Loucy (cell line): ENCODE measurements at regions not wholly inside any gene's neighbourhood (a gene's known extent, or its start where the extent isn't known, plus 50 kb on each side); places are given as distances from the start of the nearest gene placed in this dataset.

ENCODE experiments used
- H2AFZ ChIP-seq: fragments of 200-600 bp; sonication (generic); 2 replicates; pipeline ENCODE4 v1.6.0; 2016; ENCODE audit warnings: antibody characterized with exemption, mild to moderate bottlenecking, low read length, moderate library complexity
- H3F3A ChIP-seq: fragments of 200-600 bp; 2 replicates; pipeline ENCODE4 v1.6.0; 2016; ENCODE audit warnings: antibody characterized with exemption, low read depth, mild to moderate bottlenecking
- H3K27me3 ChIP-seq: fragments of 200-600 bp; sonication (generic); 2 replicates; pipeline ENCODE4 v1.6.1; 2014; ENCODE audit warnings: low read length, mild to moderate bottlenecking; ENCODE audit not compliant: insufficient read depth, poor library complexity, severe bottlenecking
- H3K36me3 ChIP-seq: fragments of 200-600 bp; sonication (generic); 2 replicates; pipeline ENCODE4 v1.6.1; 2016; ENCODE audit warnings: low read length; ENCODE audit not compliant: insufficient read depth
- H3K4me1 ChIP-seq: fragments of 200-600 bp; sonication (generic); 2 replicates; pipeline ENCODE4 v1.5.1; 2014; ENCODE audit warnings: low read length, mild to moderate bottlenecking; ENCODE audit not compliant: insufficient read depth, poor library complexity, severe bottlenecking
- H3K4me2 ChIP-seq: fragments of 200-600 bp; sonication (generic); 2 replicates; pipeline ENCODE4 v1.6.0; 2014; ENCODE audit warnings: antibody characterized with exemption, low read length, low read depth, mild to moderate bottlenecking; ENCODE audit not compliant: poor library complexity, severe bottlenecking
- H3K4me3 ChIP-seq: fragments of 200-600 bp; sonication (generic); 2 replicates; pipeline ENCODE4 v1.5.1; 2014; ENCODE audit warnings: low read length, mild to moderate bottlenecking, mixed read lengths; ENCODE audit not compliant: poor library complexity, severe bottlenecking
- H3K79me2 ChIP-seq: fragments of 200-600 bp; sonication (generic); 2 replicates; pipeline ENCODE4 v1.6.1; 2014; ENCODE audit warnings: low read length; ENCODE audit not compliant: insufficient read depth
- H3K9ac ChIP-seq: fragments of 200-600 bp; sonication (generic); 2 replicates; pipeline ENCODE4 v1.6.0; 2014; ENCODE audit warnings: mild to moderate bottlenecking, low read depth, low read length, moderate library complexity; ENCODE audit not compliant: poor library complexity, severe bottlenecking
- H3K9me2 ChIP-seq: fragments of 200-600 bp; sonication (generic); replicated peaks from 2 replicates; pipeline ENCODE4 v1.6.1; 2016; ENCODE audit warnings: low read depth, low read length, mixed read lengths
- H3K9me3 ChIP-seq: fragments of 200-600 bp; sonication (generic); 2 replicates; pipeline ENCODE4 v1.6.1; 2014; ENCODE audit warnings: mild to moderate bottlenecking, antibody characterized with exemption, low read length, low read depth; ENCODE audit not compliant: insufficient read depth
- H4K20me1 ChIP-seq: fragments of 200-600 bp; sonication (generic); 2 replicates; pipeline ENCODE4 v1.6.0; 2014; ENCODE audit warnings: antibody characterized with exemption, low read length, mild to moderate bottlenecking; ENCODE audit not compliant: insufficient read depth, poor library complexity, severe bottlenecking
- CTCF ChIP-seq: fragments of 200-600 bp; sonication (generic); conservative IDR thresholded peaks from 2 replicates; pipeline ENCODE4 v1.5.1; 2014; ENCODE audit warnings: mild to moderate bottlenecking, antibody characterized with exemption, low read length
- EZH2phosphoT487 ChIP-seq: fragments of 200-600 bp; IDR thresholded peaks from 2 replicates; pipeline ENCODE4 v1.6.1; 2018; ENCODE audit warnings: antibody characterized with exemption, mild to moderate bottlenecking, moderate library complexity, borderline replicate concordance

- Histone ChIP-seq H3K27me3 (no peaks in the 10 kb centered on the region), H3F3A (no peaks in the 10 kb centered on the region), H3K9ac (no peak overlapping the region), H3K79me2 (no peaks in the 10 kb centered on the region), H3K4me1 (peaks cover under 1% of the 10 kb centered on the region), H3K9me3 (no peaks in the 10 kb centered on the region), H2AFZ (no peak overlapping the region), H3K9me2 (no peaks in the 10 kb centered on the region), H3K4me3 (no peak overlapping the region), H3K4me2 (no peak overlapping the region), H4K20me1 (no peaks in the 10 kb centered on the region), H3K36me3 (no peaks in the 10 kb centered on the region)
- TF ChIP-seq EZH2phosphoT487: no peak
- no peak for TF ChIP-seq CTCF
Observed at GRCh38 chr1:185444676-185445075, 127.6 kb upstream of the IVNS1ABP start.

DNA sequence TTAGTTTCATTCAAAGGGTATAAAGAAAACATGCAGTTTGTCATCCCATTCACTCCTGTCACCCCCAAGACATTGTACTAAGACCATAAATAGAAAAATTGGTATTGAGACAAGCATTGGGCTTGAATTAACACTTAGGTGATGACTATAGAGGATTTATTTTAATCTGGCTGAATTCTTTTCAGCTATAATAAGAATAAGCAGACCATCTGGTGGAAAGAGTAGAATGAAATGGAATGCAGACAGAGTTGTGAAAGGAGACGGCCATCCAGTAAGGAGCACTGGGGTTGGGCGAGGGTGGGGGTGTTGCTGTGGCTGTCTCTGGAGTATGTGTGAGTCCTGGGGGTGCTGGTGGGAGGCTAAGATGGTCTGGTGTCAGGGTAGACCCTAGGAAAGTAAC lies 125.0 kb upstream of the IVNS1ABP start:
- Histone ChIP-seq H3K4me2 (no peak overlapping the region), H4K20me1 (no peaks in the 10 kb centered on the region), H3F3A (no peaks in the 10 kb centered on the region), H3K36me3 (no peaks in the 10 kb centered on the region), H3K9me3 (no peaks in the 10 kb centered on the region), H3K27me3 (no peaks in the 10 kb centered on the region), H3K4me3 (no peak overlapping the region), H3K4me1 (peaks cover 13% of the 10 kb centered on the region), H3K79me2 (no peaks in the 10 kb centered on the region), H3K9ac (no peak overlapping the region), H3K9me2 (no peaks in the 10 kb centered on the region), H2AFZ (no peak overlapping the region)
- TF ChIP-seq EZH2phosphoT487 (no peak), CTCF (no peak)

GRCh38 chr1:185441605-185442004 lies 124.6 kb upstream of the IVNS1ABP start:
- no peaks in the 10 kb centered on the region for H4K20me1 ChIP-seq
- no peaks in the 10 kb centered on the region for H3K79me2 ChIP-seq
- H3K4me2 ChIP-seq: no peak overlapping the region
- no peaks in the 10 kb centered on the region for H3F3A ChIP-seq
- H3K4me3 ChIP-seq: no peak overlapping the region
- no peaks in the 10 kb centered on the region for H3K9me2 ChIP-seq
- no peak overlapping the region for H2AFZ ChIP-seq
- H3K36me3 ChIP-seq: no peaks in the 10 kb centered on the region
- H3K4me1 ChIP-seq: peaks cover 13% of the 10 kb centered on the region
- no peaks in the 10 kb centered on the region for H3K9me3 ChIP-seq
- no peaks in the 10 kb centered on the region for H3K27me3 ChIP-seq
- no peak overlapping the region for H3K9ac ChIP-seq
- TF ChIP-seq EZH2phosphoT487: no peak
- TF ChIP-seq CTCF: no peak
